ENCODE measurements at regions not wholly inside any gene's neighbourhood (a gene's known extent, or its start where the extent isn't known, plus 50 kb on each side); places are given as distances from the start of the nearest gene placed in this dataset.

GRCh38 chr7:108860615-108861014, 290.9 kb downstream of the DNAJB9 start:
- Histone ChIP-seq H3K4me3 (ENCODE audit: low read depth, low read length) (no peak overlapping the region), H2AFZ (no peak overlapping the region), H3K9ac (no peak overlapping the region), H3K27ac (no peak overlapping the region), H3K4me2 (ENCODE audit: low read length) (no peak overlapping the region), H3K27me3 (ENCODE audit: control insufficient read depth, insufficient read depth, low read length) (no peaks in the 10 kb centered on the region), H3K36me3 (ENCODE audit: control insufficient read depth, insufficient read depth, low read length) (no peaks in the 10 kb centered on the region), H3K79me2 (no peaks in the 10 kb centered on the region), H3K9me3 (ENCODE audit: control insufficient read depth, low read length) (no peaks in the 10 kb centered on the region), H3K4me1 (no peaks in the 10 kb centered on the region)
- TF ChIP-seq CTCF (IDR thresholded peaks at IDR 0.05): no peak

GRCh38 chr7:108861071-108861470, 291.4 kb downstream of the DNAJB9 start:
- no peak overlapping the region for H3K4me3 ChIP-seq (ENCODE audit: low read depth, low read length)
- no peak overlapping the region for H2AFZ ChIP-seq
- no peaks in the 10 kb centered on the region for H3K9me3 ChIP-seq (ENCODE audit: control insufficient read depth, low read length)
- no peak overlapping the region for H3K4me2 ChIP-seq (ENCODE audit: low read length)
- no peaks in the 10 kb centered on the region for H3K4me1 ChIP-seq
- H3K27me3 ChIP-seq (ENCODE audit: control insufficient read depth, insufficient read depth, low read length): no peaks in the 10 kb centered on the region
- no peaks in the 10 kb centered on the region for H3K79me2 ChIP-seq
- no peak for TF ChIP-seq CTCF (IDR thresholded peaks at IDR 0.05)
- H3K36me3 ChIP-seq (ENCODE audit: control insufficient read depth, insufficient read depth, low read length): no peaks in the 10 kb centered on the region
- H3K27ac ChIP-seq: no peak overlapping the region
- no peak overlapping the region for H3K9ac ChIP-seq

- Histone ChIP-seq H3K4me2 (ENCODE audit: low read length) (no peak overlapping the region), H3K36me3 (ENCODE audit: control insufficient read depth, insufficient read depth, low read length) (no peaks in the 10 kb centered on the region), H3K9me3 (ENCODE audit: control insufficient read depth, low read length) (no peaks in the 10 kb centered on the region), H3K27ac (no peak overlapping the region), H2AFZ (no peak overlapping the region), H3K27me3 (ENCODE audit: control insufficient read depth, insufficient read depth, low read length) (no peaks in the 10 kb centered on the region), H3K4me3 (ENCODE audit: low read depth, low read length) (no peak overlapping the region), H3K79me2 (no peaks in the 10 kb centered on the region), H3K4me1 (no peaks in the 10 kb centered on the region), H3K9ac (no peak overlapping the region)
- TF ChIP-seq CTCF (IDR thresholded peaks at IDR 0.05): no peak
Observed at GRCh38 chr7:108863227-108863848, 293.7 kb downstream of the DNAJB9 start.

GRCh38 chr7:108869070-108869469, 299.4 kb downstream of the DNAJB9 start:
- Histone ChIP-seq H3K9me3 (ENCODE audit: control insufficient read depth, low read length) (no peaks in the 10 kb centered on the region), H3K4me1 (no peaks in the 10 kb centered on the region), H3K4me2 (ENCODE audit: low read length) (no peak overlapping the region), H3K79me2 (no peaks in the 10 kb centered on the region), H3K27me3 (ENCODE audit: control insufficient read depth, insufficient read depth, low read length) (no peaks in the 10 kb centered on the region), H3K9ac (no peak overlapping the region), H3K36me3 (ENCODE audit: control insufficient read depth, insufficient read depth, low read length) (no peaks in the 10 kb centered on the region), H3K27ac (no peak overlapping the region), H3K4me3 (ENCODE audit: low read depth, low read length) (no peak overlapping the region), H2AFZ (no peak overlapping the region)
- TF ChIP-seq CTCF (IDR thresholded peaks at IDR 0.05): no peak

DNA sequence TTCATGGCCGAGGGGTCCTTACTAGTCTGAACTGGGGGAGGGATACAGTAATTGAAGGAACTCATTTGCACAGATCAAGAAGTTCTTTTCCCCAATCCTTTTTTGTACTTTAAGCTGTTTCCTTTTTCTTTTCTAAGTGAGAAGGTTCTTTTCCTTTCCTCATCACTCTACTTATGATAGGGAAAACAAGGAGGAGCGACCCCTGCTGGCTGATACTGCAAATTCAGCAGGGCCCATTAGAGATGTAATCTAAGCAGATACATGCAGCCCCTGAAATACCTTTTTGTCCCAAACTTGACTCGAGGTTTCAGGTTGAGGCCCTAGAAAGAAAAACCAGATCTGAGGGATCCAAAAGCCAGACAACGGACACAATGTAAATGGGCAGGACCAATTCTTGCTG, 305.5 kb downstream of the DNAJB9 start:
- no peaks in the 10 kb centered on the region for H3K36me3 ChIP-seq (ENCODE audit: control insufficient read depth, insufficient read depth, low read length)
- TF ChIP-seq CTCF (IDR thresholded peaks at IDR 0.05): no peak
- H3K79me2 ChIP-seq: no peaks in the 10 kb centered on the region
- H3K4me3 ChIP-seq (ENCODE audit: low read depth, low read length): no peak overlapping the region
- H3K27me3 ChIP-seq (ENCODE audit: control insufficient read depth, insufficient read depth, low read length): no peaks in the 10 kb centered on the region
- H2AFZ ChIP-seq: no peak overlapping the region
- H3K9me3 ChIP-seq (ENCODE audit: control insufficient read depth, low read length): no peaks in the 10 kb centered on the region
- H3K4me1 ChIP-seq: no peaks in the 10 kb centered on the region
- no peak overlapping the region for H3K4me2 ChIP-seq (ENCODE audit: low read length)
- H3K9ac ChIP-seq: no peak overlapping the region
- H3K27ac ChIP-seq: no peak overlapping the region
